ENCODE measurements at regions not wholly inside any gene's neighbourhood (a gene's known extent, or its start where the extent isn't known, plus 50 kb on each side); places are given as distances from the start of the nearest gene placed in this dataset.

- no peak for DNase-seq
Observed at GRCh38 chr3:31008994-31009393, 114.5 kb upstream of the GADL1 start.

DNA sequence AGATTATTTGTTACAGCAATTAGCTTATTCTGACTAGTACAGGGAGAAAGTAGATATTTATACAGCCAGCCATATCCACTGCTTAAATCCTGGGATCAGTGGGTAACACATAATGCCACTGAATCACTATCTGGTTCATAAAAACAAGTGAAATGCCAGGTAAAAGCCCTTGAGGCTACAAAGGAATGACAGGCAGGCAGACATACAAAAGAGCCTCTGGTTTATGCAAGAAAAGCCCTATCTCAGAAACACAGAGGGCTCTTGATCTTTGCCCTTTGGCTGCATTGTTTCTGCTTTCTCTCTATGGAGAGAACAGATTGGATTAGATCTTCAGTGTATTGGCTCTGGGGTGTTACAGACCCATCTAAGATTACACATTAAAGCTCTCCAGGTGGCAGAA, 115.4 kb upstream of the GADL1 start:
- no peak for DNase-seq

DNA sequence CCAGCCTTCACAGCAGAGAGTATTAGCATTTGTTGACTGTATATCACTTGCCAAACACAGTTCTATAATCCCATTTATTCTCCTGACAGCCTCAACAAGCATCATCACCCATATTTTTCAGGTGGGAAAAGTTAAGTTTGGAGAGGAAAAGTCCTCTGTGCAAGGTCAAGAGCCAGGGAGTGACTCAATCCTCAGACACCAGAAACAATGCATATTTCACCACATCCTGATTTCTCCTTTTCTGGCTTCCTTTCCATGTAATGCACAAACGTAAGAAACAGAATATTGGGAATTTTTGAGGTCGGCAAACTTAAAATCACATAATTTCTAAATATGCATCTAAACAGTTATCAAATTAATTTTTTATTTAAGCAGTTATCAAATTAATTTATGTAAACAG, 116.0 kb upstream of the GADL1 start:
- no peak for DNase-seq

DNA sequence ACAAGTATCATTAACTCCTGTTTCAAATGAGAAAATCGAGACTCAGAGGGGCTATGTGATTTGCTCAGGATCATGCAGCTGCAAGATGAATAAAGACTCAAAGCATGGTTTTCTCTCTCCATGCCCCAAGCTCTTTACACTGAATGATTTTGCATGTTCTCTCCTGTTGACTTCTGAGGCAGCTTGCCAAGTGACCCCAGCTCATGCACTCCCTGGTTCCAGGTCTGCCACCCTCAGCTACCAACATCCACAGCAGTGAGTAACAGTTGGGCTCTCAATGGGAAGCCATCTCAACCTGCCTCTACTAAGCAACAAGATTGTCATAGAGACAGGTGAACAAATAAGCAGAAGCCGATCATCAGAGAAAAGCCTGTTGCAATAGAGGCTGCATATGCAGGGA, 116.9 kb upstream of the GADL1 start:
- DNase-seq = no peak

GRCh38 chr3:31013090-31013489, 118.6 kb upstream of the GADL1 start:
- DNase-seq = no peak

GRCh38 chr3:31013843-31014242, 119.4 kb upstream of the GADL1 start:
- DNase-seq = no peak

- no peak for DNase-seq
Observed at GRCh38 chr3:31014317-31015040, 120.0 kb upstream of the GADL1 start.

DNA sequence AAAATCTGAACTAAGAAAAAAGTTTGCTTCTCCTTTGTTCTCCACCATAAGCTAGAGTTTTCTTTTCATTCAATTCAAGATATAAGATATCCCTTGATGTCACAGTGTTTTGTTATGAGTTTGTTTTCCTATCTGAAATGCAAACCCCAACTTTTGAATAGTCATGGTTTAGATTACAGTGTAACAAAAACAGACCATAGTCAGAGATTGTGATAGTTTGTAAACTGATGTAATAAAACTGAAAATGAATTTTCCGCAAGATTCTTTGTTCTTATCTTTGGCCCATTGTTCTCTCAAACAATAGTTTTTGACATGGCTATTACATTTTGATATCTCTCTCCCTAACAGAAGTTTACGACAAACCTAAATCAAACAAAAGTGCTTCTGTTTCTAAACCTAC, 121.7 kb upstream of the GADL1 start:
- DNase-seq = no peak

- DNase-seq = no peak
Observed at GRCh38 chr3:31022716-31023115, 128.3 kb upstream of the GADL1 start.

- no peak for DNase-seq
Observed at GRCh38 chr3:31025541-31025940, 131.1 kb upstream of the GADL1 start.

- no peak for DNase-seq
Observed at GRCh38 chr3:31027191-31027761, 132.8 kb upstream of the GADL1 start.

DNA sequence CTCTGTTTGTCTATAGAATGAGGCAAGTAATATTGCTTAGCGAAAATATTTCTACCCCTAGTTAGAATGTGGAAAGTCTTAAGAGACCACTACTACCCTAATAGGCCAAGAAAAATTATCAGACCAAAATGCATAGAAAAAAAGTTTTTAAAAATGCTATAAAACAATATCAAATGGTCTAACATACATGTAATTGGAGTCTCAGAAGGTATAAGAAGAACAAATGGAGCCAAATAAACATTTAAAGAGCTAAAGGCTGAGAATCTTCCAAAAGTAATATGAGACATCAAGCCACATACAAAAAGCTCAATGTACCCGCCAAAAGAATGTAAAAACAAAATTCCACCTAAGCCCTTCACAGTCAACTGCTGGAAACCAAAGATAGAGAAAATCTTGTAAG, 133.5 kb upstream of the GADL1 start:
- DNase-seq = no peak

- DNase-seq = no peak
Observed at GRCh38 chr3:31028766-31029165, 134.3 kb upstream of the GADL1 start.

- DNase-seq = no peak
Observed at GRCh38 chr3:31029706-31030105, 135.2 kb upstream of the GADL1 start.

GRCh38 chr3:31035681-31036080, 141.2 kb upstream of the GADL1 start:
- DNase-seq = no peak

GRCh38 chr3:31038086-31038739, 143.8 kb upstream of the GADL1 start:
- no peak for DNase-seq

DNA sequence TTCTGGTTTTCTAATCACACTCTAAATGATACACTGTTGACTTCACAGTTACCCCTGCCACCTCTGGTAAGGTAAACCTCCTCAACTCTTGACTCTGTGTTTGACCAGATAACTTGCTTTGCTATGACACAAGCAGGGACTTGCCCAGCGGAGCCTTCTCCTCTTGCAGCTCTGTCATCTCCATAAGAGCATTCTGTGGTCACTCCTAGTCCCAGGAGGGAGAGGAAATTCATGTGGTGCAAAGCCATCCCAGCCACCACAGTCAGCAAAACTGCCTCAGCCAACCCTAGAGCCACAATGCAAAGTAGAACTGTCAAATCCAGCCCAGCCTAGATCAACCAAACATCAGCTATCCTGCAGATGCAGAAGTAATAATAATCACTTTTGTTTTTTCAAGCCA, 144.7 kb upstream of the GADL1 start:
- no peak for DNase-seq

- DNase-seq = no peak
Observed at GRCh38 chr3:31041161-31041978, 146.9 kb upstream of the GADL1 start.

- DNase-seq = no peak
Observed at GRCh38 chr3:31043184-31043819, 148.8 kb upstream of the GADL1 start.

- no peak for DNase-seq
Observed at GRCh38 chr3:31047673-31048072, 153.2 kb upstream of the GADL1 start.

- no peak for DNase-seq
Observed at GRCh38 chr3:31048143-31048542, 153.7 kb upstream of the GADL1 start.

- no peak for DNase-seq
Observed at GRCh38 chr3:31050296-31050695, 155.8 kb upstream of the GADL1 start.

DNA sequence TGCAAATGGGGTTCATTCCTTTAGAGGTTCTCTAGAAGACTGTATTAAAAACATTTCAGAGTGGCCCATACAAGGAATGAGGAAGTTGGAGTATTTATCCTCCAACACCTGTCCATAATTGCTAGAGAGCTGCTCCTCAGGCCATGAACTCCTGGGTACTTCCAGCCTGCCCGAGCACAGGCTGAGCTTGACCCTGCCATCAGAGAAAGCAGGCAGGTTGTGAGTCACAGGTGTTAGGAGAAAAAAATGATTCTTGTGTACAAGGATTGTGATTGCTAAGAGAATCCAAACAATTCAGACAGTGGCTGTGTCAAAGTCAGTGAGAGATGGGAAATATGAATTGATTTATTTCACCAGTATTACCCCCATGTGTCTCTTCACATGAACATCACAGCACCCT, 156.8 kb upstream of the GADL1 start:
- no peak for DNase-seq
